Epithelial cell of prostate (primary cell): ENCODE measurements at regions not wholly inside any gene's neighbourhood (a gene's known extent, or its start where the extent isn't known, plus 50 kb on each side); places are given as distances from the start of the nearest gene placed in this dataset.

Experiments
- DNase-seq: peaks from one replicate; pipeline ENCODE4 v3.0.0-alpha.2; 2011; ENCODE audit warnings: low read depth, low spot score
- H3K27ac ChIP-seq: fragments of 450-650 bp; 2 replicates; pipeline ENCODE4 v1.5.1; 2017; ENCODE audit warnings: mild to moderate bottlenecking

GRCh38 chr15:62559381-62559733, 394.3 kb upstream of the C2CD4B start:
- no peak overlapping the region for H3K27ac ChIP-seq

GRCh38 chr15:62561059-62561519, 396.0 kb upstream of the C2CD4B start:
- H3K27ac ChIP-seq: no peak overlapping the region
- no peak for DNase-seq

More at GRCh38 chr15:62559381-62559733, 394.3 kb upstream of the C2CD4B start:
- DNase-seq: no peak

- no peak overlapping the region for H3K27ac ChIP-seq
- DNase-seq: no peak
Observed at GRCh38 chr15:62561571-62561970, 396.5 kb upstream of the C2CD4B start.

- DNase-seq: no peak
- no peak overlapping the region for H3K27ac ChIP-seq
Observed at GRCh38 chr15:62564886-62565633, 400.0 kb upstream of the C2CD4B start.

GRCh38 chr15:62565634-62566026, 400.5 kb upstream of the C2CD4B start:
- H3K27ac ChIP-seq: no peak overlapping the region
- no peak for DNase-seq

- no peak for DNase-seq
Observed at GRCh38 chr15:62566248-62566647, 401.2 kb upstream of the C2CD4B start.

GRCh38 chr15:62567501-62567900, 402.4 kb upstream of the C2CD4B start:
- no peak overlapping the region for H3K27ac ChIP-seq
- DNase-seq: no peak

More at GRCh38 chr15:62566248-62566647, 401.2 kb upstream of the C2CD4B start:
- no peak overlapping the region for H3K27ac ChIP-seq

- no peak overlapping the region for H3K27ac ChIP-seq
- no peak for DNase-seq
Observed at GRCh38 chr15:62568004-62568403, 402.9 kb upstream of the C2CD4B start.

- no peak overlapping the region for H3K27ac ChIP-seq
- DNase-seq: no peak
Observed at GRCh38 chr15:62568702-62569101, 403.6 kb upstream of the C2CD4B start.

- no peak overlapping the region for H3K27ac ChIP-seq
- no peak for DNase-seq
Observed at GRCh38 chr15:62569460-62570404, 404.6 kb upstream of the C2CD4B start.

- DNase-seq: no peak
- H3K27ac ChIP-seq: no peak overlapping the region
Observed at GRCh38 chr15:62570405-62570783, 405.3 kb upstream of the C2CD4B start.

- no peak for DNase-seq
Observed at GRCh38 chr15:62571072-62571471, 406.0 kb upstream of the C2CD4B start.

GRCh38 chr15:62572797-62573196, 407.7 kb upstream of the C2CD4B start:
- H3K27ac ChIP-seq: no peak overlapping the region
- DNase-seq: no peak

More at GRCh38 chr15:62571072-62571471, 406.0 kb upstream of the C2CD4B start:
- no peak overlapping the region for H3K27ac ChIP-seq

- no peak for DNase-seq
- no peak overlapping the region for H3K27ac ChIP-seq
Observed at GRCh38 chr15:62573876-62574275, 408.8 kb upstream of the C2CD4B start.

GRCh38 chr15:62578546-62578945, 413.5 kb upstream of the C2CD4B start:
- H3K27ac ChIP-seq: no peak overlapping the region
- DNase-seq: no peak

- DNase-seq: no peak
- H3K27ac ChIP-seq: no peak overlapping the region
Observed at GRCh38 chr15:62578960-62579359, 413.9 kb upstream of the C2CD4B start.

GRCh38 chr15:62579842-62580241, 414.8 kb upstream of the C2CD4B start:
- no peak overlapping the region for H3K27ac ChIP-seq
- no peak for DNase-seq

GRCh38 chr15:62582580-62582979, 417.5 kb upstream of the C2CD4B start:
- DNase-seq: no peak
- no peak overlapping the region for H3K27ac ChIP-seq

GRCh38 chr15:62584301-62585235, 419.5 kb upstream of the C2CD4B start:
- no peak for DNase-seq
- no peak overlapping the region for H3K27ac ChIP-seq
